Panc1 (cell line): ENCODE measurements at regions not wholly inside any gene's neighbourhood (a gene's known extent, or its start where the extent isn't known, plus 50 kb on each side); places are given as distances from the start of the nearest gene placed in this dataset.

ENCODE experiments used
- ATAC-seq: fragments of 200-7000 bp; cut with Tn5 transposase; 2 replicates; pipeline ENCODE4 v1.9.1; 2020; ENCODE audit warnings: mild to moderate bottlenecking, moderate library complexity
- BruUV-seq: library from RNA; stranded (reverse); fragments of 400-500 nt; replicated peaks from 2 replicates; lab custom pipeline; 2021; lab: Mats Ljungman, UMichigan
- CTCF ChIA-PET: fragments of 300-600 bp; sonication (Branson Sonifier 250); formaldehyde crosslinking; loops from one replicate; lab custom pipeline; 2022; ENCODE audit warnings: antibody characterized with exemption; lab: Charles Lee
- POLR2A ChIA-PET: fragments of 300-600 bp; sonication (Branson Sonifier 250); formaldehyde crosslinking; loops from one replicate; lab custom pipeline; 2022; ENCODE audit warnings: antibody characterized with exemption; lab: Charles Lee
- DNase-seq: peaks from one replicate; pipeline ENCODE4 v3.0.0-alpha.2; 2010; ENCODE audit warnings: low read depth, low spot score
- H3K27ac ChIP-seq: 2 replicates; pipeline ENCODE4 v1.5.1; 2011; ENCODE audit warnings: mild to moderate bottlenecking, low read length, inconsistent platforms
- H3K27me3 ChIP-seq: fragments of 200-500 bp; sonication (Bioruptor generic); 2 replicates; pipeline ENCODE4 v1.6.0; 2014; ENCODE audit warnings: low read length, inconsistent platforms; ENCODE audit not compliant: control insufficient read depth, insufficient read depth
- H3K36me3 ChIP-seq: fragments of 200-500 bp; sonication (Bioruptor generic); 2 replicates; pipeline ENCODE4 v1.5.1; 2014; ENCODE audit warnings: inconsistent platforms, mild to moderate bottlenecking, low read length, moderate library complexity; ENCODE audit not compliant: control insufficient read depth, insufficient read depth
- H3K4me1 ChIP-seq: 2 replicates; pipeline ENCODE4 v1.5.1; 2011; ENCODE audit warnings: inconsistent platforms, mild to moderate bottlenecking, low read length, moderate library complexity; ENCODE audit not compliant: control insufficient read depth, insufficient read depth
- H3K4me3 ChIP-seq, 2 experiments: 2 replicates each; pipeline ENCODE4 v1.5.1; 2011 to 2012; ENCODE audit warnings: low read depth in 2 of 2, low read length in 2 of 2, mild to moderate bottlenecking in 2 of 2, inconsistent platforms in 1 of 2, moderate library complexity in 1 of 2
- H3K9me3 ChIP-seq: fragments of 200-500 bp; sonication (Bioruptor generic); 2 replicates; pipeline ENCODE4 v1.5.1; 2014; ENCODE audit warnings: low read depth, mild to moderate bottlenecking, inconsistent platforms, low read length, moderate library complexity; ENCODE audit not compliant: control insufficient read depth, insufficient read depth
- CTCF ChIP-seq: fragments of 450-650 bp; IDR thresholded peaks from 2 replicates; pipeline ENCODE4 v1.5.1; 2017; ENCODE audit warnings: mild to moderate bottlenecking
- POLR2AphosphoS5 ChIP-seq: IDR thresholded peaks from 2 replicates; pipeline ENCODE4 v1.6.1; 2012; ENCODE audit warnings: mild to moderate bottlenecking, low read depth, low read length, moderate library complexity
- REST ChIP-seq, 2 experiments: IDR thresholded peaks; 2 replicates each; pipeline ENCODE4 v1.6.1; 2011 to 2012; ENCODE audit warnings: low read depth in 2 of 2, control low read depth in 1 of 2, low read length in 1 of 2, mild to moderate bottlenecking in 1 of 2, moderate library complexity in 1 of 2; ENCODE audit not compliant: insufficient read depth in 1 of 2
- SIN3A ChIP-seq: IDR thresholded peaks from 2 replicates; pipeline ENCODE4 v1.6.1; 2012; ENCODE audit warnings: low read depth, mild to moderate bottlenecking, low read length, moderate library complexity, borderline replicate concordance; ENCODE audit not compliant: insufficient read depth
- TCF7L2 ChIP-seq: IDR thresholded peaks from 2 replicates; pipeline ENCODE4 v1.6.1; 2011; ENCODE audit warnings: mild to moderate bottlenecking, low read depth, low read length, inconsistent platforms
- in situ Hi-C: cut with HindIII; loops from 2 replicates; pipeline ENCODE4 v1.10.0; 2016; ENCODE audit warnings: low sequenced_read_pairs, low pct_unique_long_range_greater_than_20kb
- intact Hi-C: fragments of 100-400 bp; cut with micrococcal nuclease; formaldehyde crosslinking; loops from one replicate; pipeline ENCODE4 v1.10.0; 2022; ENCODE audit not compliant: unreplicated experiment

GRCh38 chr14:54040846-54041245, 84.2 kb upstream of the BMP4 start:
- Histone ChIP-seq H3K36me3 (no peaks in the 10 kb centered on the region), H3K27me3 (no peaks in the 10 kb centered on the region), H3K4me3 (no peak overlapping the region), H3K9me3 (no peaks in the 10 kb centered on the region), H3K4me1 (no peaks in the 10 kb centered on the region), H3K27ac (no peak overlapping the region)
- TF ChIP-seq SIN3A (no peak), TCF7L2 (no peak), REST (IDR thresholded peaks at IDR 0.05; ENCODE audit: insufficient read depth in 1 of 2, low read depth in 2 of 2, low read length in 1 of 2) (no peak), CTCF (no peak), POLR2AphosphoS5 (no peak)
- DNase-seq = no peak
- POLR2A ChIA-PET = no interaction called here
- in situ Hi-C loops (no loop called here), intact Hi-C loops (no loop called here)
- ATAC-seq = no peak
- CTCF ChIA-PET = no interaction called here
- no TSS peak for BruUV-seq

GRCh38 chr14:54046250-54046649, 89.6 kb upstream of the BMP4 start:
- H3K27ac ChIP-seq = no peak overlapping the region
- no peaks in the 10 kb centered on the region for H3K36me3 ChIP-seq
- H3K4me1 ChIP-seq = no peaks in the 10 kb centered on the region
- H3K27me3 ChIP-seq = no peaks in the 10 kb centered on the region
- TF ChIP-seq REST (IDR thresholded peaks at IDR 0.05; ENCODE audit: insufficient read depth in 1 of 2, low read depth in 2 of 2, low read length in 1 of 2) (no peak), POLR2AphosphoS5 (no peak), TCF7L2 (no peak), CTCF (no peak), SIN3A (no peak)
- H3K9me3 ChIP-seq = no peaks in the 10 kb centered on the region
- no TSS peak for BruUV-seq
- in situ Hi-C loops (no loop called here), intact Hi-C loops (no loop called here)
- ChIA-PET POLR2A (no interaction called here), CTCF (no interaction called here)
- no peak for DNase-seq
- ATAC-seq = no peak
- no peak overlapping the region for H3K4me3 ChIP-seq
